SK-N-SH (cell line): ENCODE measurements at regions not wholly inside any gene's neighbourhood (a gene's known extent, or its start where the extent isn't known, plus 50 kb on each side); places are given as distances from the start of the nearest gene placed in this dataset.

Experiments
- CTCF ChIA-PET: fragments of 300-600, 350-600 bp; formaldehyde crosslinking; extraction: SDS; loops from one replicate; lab custom pipeline; 2021; lab: Yijun Ruan, JAX
- POLR2A ChIA-PET: fragments of 350-600 bp; sonication (Branson Sonifier 250); formaldehyde crosslinking; extraction: SDS; loops from one replicate; lab custom pipeline; 2020; ENCODE audit warnings: antibody characterized with exemption, inconsistent platforms; lab: Yijun Ruan, JAX
- DNase-seq: peaks from one replicate; pipeline ENCODE4 v3.0.0; 2012
- H2AFZ ChIP-seq: fragments of 200-600 bp; sonication (generic); 2 replicates; pipeline ENCODE4 v1.8.1; 2016; ENCODE audit warnings: antibody characterized with exemption, mild to moderate bottlenecking, low read depth
- H3F3A ChIP-seq: fragments of 200-600 bp; sonication (generic); replicated peaks from 2 replicates; pipeline ENCODE3; 2016; ENCODE audit warnings: antibody characterized with exemption, mild to moderate bottlenecking; ENCODE audit not compliant: insufficient read depth
- H3K27ac ChIP-seq, 2 experiments: fragments of 200-500 bp in 1 of 2; fragments of 200-600 bp in 1 of 2; sonication (Bioruptor generic) in 1 of 2; sonication (generic), shearing (Covaris generic) in 1 of 2; 2 replicates each; pipeline versions ENCODE4 v1.5.1 to v1.6.1; 2014 to 2016; ENCODE audit warnings: low read depth in 2 of 2, inconsistent platforms in 1 of 2, low read length in 1 of 2, mild to moderate bottlenecking in 1 of 2, mixed read lengths in 1 of 2
- H3K27me3 ChIP-seq: fragments of 200-600 bp; sonication (generic), shearing (Covaris generic); 2 replicates; pipeline ENCODE4 v1.6.1; 2016; ENCODE audit warnings: mixed run types; ENCODE audit not compliant: insufficient read depth
- H3K36me3 ChIP-seq, 2 experiments: fragments of 200-500 bp in 1 of 2; fragments of 200-600 bp in 1 of 2; sonication (Bioruptor generic) in 1 of 2; sonication (generic) in 1 of 2; replicated peaks in 1 of 2; 2 replicates each; pipeline versions ENCODE3 to v1.5.1; 2014 to 2016; ENCODE audit warnings: low read length in 1 of 2, mild to moderate bottlenecking in 1 of 2; ENCODE audit not compliant: insufficient read depth in 2 of 2, control insufficient read depth in 1 of 2
- H3K4me1 ChIP-seq, 2 experiments: fragments of 200-500 bp in 1 of 2; fragments of 200-600 bp in 1 of 2; sonication (Bioruptor generic) in 1 of 2; sonication (generic), shearing (Covaris generic) in 1 of 2; 2 replicates each; pipeline versions ENCODE4 v1.5.1 to v1.6.1; 2014 to 2016; ENCODE audit warnings: low read depth in 1 of 2, low read length in 1 of 2, mixed run types in 1 of 2; ENCODE audit not compliant: insufficient read depth in 2 of 2, control insufficient read depth in 1 of 2
- H3K4me2 ChIP-seq: fragments of 200-600 bp; sonication (generic), shearing (Covaris generic); 2 replicates; pipeline ENCODE4 v1.6.1; 2017; ENCODE audit warnings: mixed run types
- H3K4me3 ChIP-seq, 2 experiments: fragments of 200-500 bp in 1 of 2; fragments of 200-600 bp in 1 of 2; sonication (Bioruptor generic) in 1 of 2; sonication (generic), shearing (Covaris generic) in 1 of 2; 2 replicates each; pipeline versions ENCODE4 v1.5.1 to v1.8.1; 2014 to 2016; ENCODE audit warnings: low read depth in 2 of 2, inconsistent platforms in 1 of 2, low read length in 1 of 2, mild to moderate bottlenecking in 1 of 2, mixed read lengths in 1 of 2, moderate library complexity in 1 of 2
- H3K79me2 ChIP-seq: fragments of 200-600 bp; sonication (generic); 2 replicates; pipeline ENCODE4 v1.8.1; 2017; ENCODE audit warnings: mild to moderate bottlenecking; ENCODE audit not compliant: insufficient read depth
- H3K9ac ChIP-seq: fragments of 200-600 bp; sonication (generic); 2 replicates; pipeline ENCODE4 v1.6.1; 2017; ENCODE audit warnings: mixed run types
- H3K9me2 ChIP-seq: fragments of 200-600 bp; sonication (generic); 2 replicates; pipeline ENCODE4 v1.6.1; 2017; ENCODE audit warnings: mixed run types
- H3K9me3 ChIP-seq: fragments of 200-600 bp; sonication (generic); 2 replicates; pipeline ENCODE4 v1.6.1; 2017; ENCODE audit warnings: mixed run types, mild to moderate bottlenecking, moderate library complexity
- H4K20me1 ChIP-seq: fragments of 200-600 bp; sonication (generic); 2 replicates; pipeline ENCODE4 v1.6.1; 2017; ENCODE audit warnings: mild to moderate bottlenecking, mixed run types; ENCODE audit not compliant: insufficient read depth
- CHD2 ChIP-seq: fragments of 150-350 bp; IDR thresholded peaks from 2 replicates; pipeline ENCODE4 v1.6.1; 2018; ENCODE audit warnings: low read length; ENCODE audit not compliant: partially characterized antibody
- ELF1 ChIP-seq: IDR thresholded peaks from 2 replicates; pipeline ENCODE4 v1.4.0; 2012
- EZH2phosphoT487 ChIP-seq: fragments of 200-600 bp; sonication (generic); IDR thresholded peaks from 2 replicates; pipeline ENCODE4 v1.6.1; 2017; ENCODE audit warnings: low read depth, mixed run types, mild to moderate bottlenecking, antibody characterized with exemption, moderate library complexity, borderline replicate concordance
- FOSL2 ChIP-seq: IDR thresholded peaks from 2 replicates; pipeline ENCODE4 v1.4.0; 2012; ENCODE audit warnings: low read depth, mild to moderate bottlenecking, moderate library complexity, borderline replicate concordance
- FOXM1 ChIP-seq: IDR thresholded peaks from 2 replicates; pipeline ENCODE4 v1.4.0; 2012; ENCODE audit warnings: low read depth, mild to moderate bottlenecking
- GABPA ChIP-seq: IDR thresholded peaks from 2 replicates; pipeline ENCODE4 v1.4.0; 2012; ENCODE audit warnings: low read depth, mild to moderate bottlenecking
- MAX ChIP-seq: IDR thresholded peaks from 2 replicates; pipeline ENCODE4 v1.4.0; 2012; ENCODE audit warnings: low read depth
- MEF2A ChIP-seq: IDR thresholded peaks from 2 replicates; pipeline ENCODE4 v1.4.0; 2012; ENCODE audit warnings: low read depth, borderline replicate concordance
- PBX3 ChIP-seq: IDR thresholded peaks from 2 replicates; pipeline ENCODE4; 2012
- RCOR1 ChIP-seq: fragments of 150-350 bp; IDR thresholded peaks from 2 replicates; pipeline ENCODE4 v1.6.1; 2017; ENCODE audit warnings: antibody characterized with exemption, low read length
- REST ChIP-seq: IDR thresholded peaks from 2 replicates; pipeline ENCODE4 v1.6.1; 2012; ENCODE audit warnings: mild to moderate bottlenecking, low read depth, low read length, moderate library complexity
- RXRA ChIP-seq: IDR thresholded peaks from 2 replicates; pipeline ENCODE4 v1.4.0; 2012; ENCODE audit warnings: low read depth, mild to moderate bottlenecking, borderline replicate concordance
- SIN3A ChIP-seq: IDR thresholded peaks from 2 replicates; pipeline ENCODE4 v1.6.1; 2012; ENCODE audit warnings: low read depth, mild to moderate bottlenecking, low read length, moderate library complexity, borderline replicate concordance
- TCF12 ChIP-seq: IDR thresholded peaks from 2 replicates; pipeline ENCODE4 v1.4.0; 2012
- TEAD4 ChIP-seq: IDR thresholded peaks from 2 replicates; pipeline ENCODE4 v1.4.0; 2012; ENCODE audit warnings: mild to moderate bottlenecking, borderline replicate concordance; ENCODE audit not compliant: insufficient read depth
- USF1 ChIP-seq: IDR thresholded peaks from 2 replicates; pipeline ENCODE4 v1.4.0; 2012; ENCODE audit warnings: low read depth, borderline replicate concordance
- WGBS: methylation state at CpG from one replicate; pipeline ENCODE4 v1.1.6; 2017; ENCODE audit warnings: low lambda C conversion rate; 5-methylcytosine and 5-hydroxymethylcytosine counted together

GRCh38 chrX:7269991-7270390 is 122.0 kb upstream of the PUDP start:
- no peak for TF ChIP-seq ELF1
- TF ChIP-seq RXRA = no peak
- no peak for TF ChIP-seq FOXM1
- TF ChIP-seq CHD2 = no peak
- no peak for TF ChIP-seq TEAD4
- TF ChIP-seq REST = no peak
- TF ChIP-seq TCF12 = no peak
- TF ChIP-seq SIN3A = no peak
- TF ChIP-seq USF1 = no peak
- H3K9me3 ChIP-seq = no peaks in the 10 kb centered on the region
- H3K9ac ChIP-seq = no peak overlapping the region
- H3K27ac ChIP-seq = no peak overlapping the region
- no peak overlapping the region for H3K4me3 ChIP-seq
- H3K36me3 ChIP-seq = no peaks in the 10 kb centered on the region
- no peaks in the 10 kb centered on the region for H3K79me2 ChIP-seq
- 27% methylated on average over 3 of the region's 3 CpGs for WGBS
- DNase-seq = no peak
- no peaks in the 10 kb centered on the region for H3K4me1 ChIP-seq
- no peaks in the 10 kb centered on the region for H4K20me1 ChIP-seq
- POLR2A ChIA-PET = no interaction called here
- no peak overlapping the region for H2AFZ ChIP-seq
- no peak overlapping the region for H3K4me2 ChIP-seq
- H3K9me2 ChIP-seq = no peaks in the 10 kb centered on the region
- CTCF ChIA-PET = no interaction called here
- no peaks in the 10 kb centered on the region for H3K27me3 ChIP-seq
- no peaks in the 10 kb centered on the region for H3F3A ChIP-seq

GRCh38 chrX:7269589-7269988 is 121.6 kb upstream of the PUDP start:
- TF ChIP-seq RCOR1 = no peak
- TF ChIP-seq FOSL2 = no peak
- no peak for TF ChIP-seq EZH2phosphoT487
- TF ChIP-seq MEF2A = no peak
- no peak for TF ChIP-seq GABPA
- no peak for TF ChIP-seq TCF12
- no peak for TF ChIP-seq PBX3
- TF ChIP-seq MAX = no peak
- ChIA-PET CTCF (no interaction called here), POLR2A (no interaction called here)
- H3K9me3 ChIP-seq = no peaks in the 10 kb centered on the region
- no peaks in the 10 kb centered on the region for H3K27me3 ChIP-seq
- H3K9me2 ChIP-seq = no peaks in the 10 kb centered on the region
- no peaks in the 10 kb centered on the region for H3K79me2 ChIP-seq
- no peaks in the 10 kb centered on the region for H4K20me1 ChIP-seq
- no peak overlapping the region for H3K4me2 ChIP-seq
- DNase-seq = no peak
- H2AFZ ChIP-seq = no peak overlapping the region
- no peaks in the 10 kb centered on the region for H3K4me1 ChIP-seq
- WGBS = 33% methylated on average over 5 of the region's 5 CpGs
- no peak overlapping the region for H3K27ac ChIP-seq
- no peak overlapping the region for H3K9ac ChIP-seq
- H3K36me3 ChIP-seq = no peaks in the 10 kb centered on the region
- H3F3A ChIP-seq = no peaks in the 10 kb centered on the region
- no peak overlapping the region for H3K4me3 ChIP-seq
